GM12875 (cell line): ENCODE measurements at regions not wholly inside any gene's neighbourhood (a gene's known extent, or its start where the extent isn't known, plus 50 kb on each side); places are given as distances from the start of the nearest gene placed in this dataset.
"Not testable (repeated sequence)": the region's sequence is repeated elsewhere in the genome, so short reads cannot be mapped to it uniquely, and the experiment has no call there.

Experiments
- H3K4me3 ChIP-seq: one replicate; pipeline ENCODE4 v1.5.1; 2011; ENCODE audit warnings: low read depth, low read length, control low read depth
- TF ChIP-seq, protein P1 (sequence below): IDR thresholded peaks from 2 replicates; pipeline ENCODE4 v1.5.1; 2011; ENCODE audit warnings: low read depth, mild to moderate bottlenecking, control low read depth, inconsistent platforms, low read length, moderate library complexity, borderline replicate concordance; ENCODE audit not compliant: insufficient read depth

DNA sequence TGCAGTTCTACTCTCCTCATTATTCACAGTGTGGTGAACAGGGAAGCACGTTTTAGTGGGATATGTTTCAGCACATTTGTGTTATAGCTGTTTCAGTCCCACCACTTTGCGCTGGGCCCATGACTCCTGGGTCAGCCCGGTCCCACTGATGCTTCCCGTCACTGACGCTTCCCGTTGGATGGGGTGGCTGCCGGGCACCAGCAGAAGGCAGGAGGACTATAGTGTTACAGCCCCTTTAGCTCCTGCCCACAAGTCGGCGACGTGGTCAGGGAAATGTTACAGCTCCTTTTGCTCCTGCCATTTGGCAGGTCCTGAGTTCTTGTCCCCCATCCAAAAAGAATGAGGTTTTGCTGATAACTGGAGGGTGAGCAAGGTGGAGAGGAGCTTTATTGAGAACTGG, 732.2 kb downstream of the NR4A2 start:
- TF ChIP-seq, protein P1, sequence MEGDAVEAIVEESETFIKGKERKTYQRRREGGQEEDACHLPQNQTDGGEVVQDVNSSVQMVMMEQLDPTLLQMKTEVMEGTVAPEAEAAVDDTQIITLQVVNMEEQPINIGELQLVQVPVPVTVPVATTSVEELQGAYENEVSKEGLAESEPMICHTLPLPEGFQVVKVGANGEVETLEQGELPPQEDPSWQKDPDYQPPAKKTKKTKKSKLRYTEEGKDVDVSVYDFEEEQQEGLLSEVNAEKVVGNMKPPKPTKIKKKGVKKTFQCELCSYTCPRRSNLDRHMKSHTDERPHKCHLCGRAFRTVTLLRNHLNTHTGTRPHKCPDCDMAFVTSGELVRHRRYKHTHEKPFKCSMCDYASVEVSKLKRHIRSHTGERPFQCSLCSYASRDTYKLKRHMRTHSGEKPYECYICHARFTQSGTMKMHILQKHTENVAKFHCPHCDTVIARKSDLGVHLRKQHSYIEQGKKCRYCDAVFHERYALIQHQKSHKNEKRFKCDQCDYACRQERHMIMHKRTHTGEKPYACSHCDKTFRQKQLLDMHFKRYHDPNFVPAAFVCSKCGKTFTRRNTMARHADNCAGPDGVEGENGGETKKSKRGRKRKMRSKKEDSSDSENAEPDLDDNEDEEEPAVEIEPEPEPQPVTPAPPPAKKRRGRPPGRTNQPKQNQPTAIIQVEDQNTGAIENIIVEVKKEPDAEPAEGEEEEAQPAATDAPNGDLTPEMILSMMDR: no peak

DNA sequence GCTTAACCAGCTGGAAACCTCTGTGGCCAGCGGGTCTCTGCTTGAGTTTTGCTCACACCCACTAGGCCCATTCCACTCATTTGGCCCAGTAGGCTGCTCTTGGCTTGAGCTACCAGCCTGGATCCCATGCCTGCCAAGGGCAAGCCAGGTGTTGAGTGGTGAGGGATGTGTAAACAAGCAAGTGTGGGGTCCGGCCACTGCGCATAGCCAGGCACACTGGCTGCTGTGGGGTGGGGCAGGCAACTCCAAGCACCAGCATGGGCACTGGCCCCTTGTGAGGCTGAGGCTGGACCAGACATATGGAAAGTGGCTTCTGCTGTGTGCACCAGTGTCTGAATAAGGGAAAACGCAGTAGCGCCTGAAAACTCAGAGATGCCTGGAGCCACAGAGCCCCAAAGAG, 732.7 kb downstream of the NR4A2 start:
- no peak overlapping the region for H3K4me3 ChIP-seq
- TF ChIP-seq, protein P1: no peak

More for the DNA sequence above, 732.2 kb downstream of the NR4A2 start:
- no peak overlapping the region for H3K4me3 ChIP-seq

DNA sequence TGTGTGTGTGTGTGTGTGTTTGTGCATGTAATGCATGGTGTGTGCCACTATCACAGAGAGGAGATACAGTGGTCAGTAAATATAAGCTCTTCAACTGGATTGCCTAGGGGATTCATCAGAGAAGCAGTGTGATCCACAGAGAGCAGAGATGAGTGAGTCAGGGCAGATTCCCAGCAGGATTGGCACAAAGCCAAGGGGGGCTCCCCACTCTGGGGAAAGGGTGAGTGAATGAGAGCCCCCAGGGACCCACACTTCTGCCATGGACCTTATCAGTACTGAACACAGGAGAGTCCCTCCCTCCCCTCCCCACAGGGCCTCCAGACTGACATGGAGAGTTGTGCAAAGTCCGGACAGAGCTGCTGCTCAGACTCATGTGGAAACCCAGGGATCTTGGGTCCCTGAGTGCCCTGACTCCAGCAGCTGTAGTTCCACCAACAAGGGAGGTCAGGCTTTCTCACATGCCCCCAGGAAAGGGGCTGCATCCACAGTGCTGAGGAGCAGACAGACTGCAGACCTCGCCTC, 748.8 kb downstream of the NR4A2 start:
- H3K4me3 ChIP-seq: no peak overlapping the region
- TF ChIP-seq, protein P1: no peak

DNA sequence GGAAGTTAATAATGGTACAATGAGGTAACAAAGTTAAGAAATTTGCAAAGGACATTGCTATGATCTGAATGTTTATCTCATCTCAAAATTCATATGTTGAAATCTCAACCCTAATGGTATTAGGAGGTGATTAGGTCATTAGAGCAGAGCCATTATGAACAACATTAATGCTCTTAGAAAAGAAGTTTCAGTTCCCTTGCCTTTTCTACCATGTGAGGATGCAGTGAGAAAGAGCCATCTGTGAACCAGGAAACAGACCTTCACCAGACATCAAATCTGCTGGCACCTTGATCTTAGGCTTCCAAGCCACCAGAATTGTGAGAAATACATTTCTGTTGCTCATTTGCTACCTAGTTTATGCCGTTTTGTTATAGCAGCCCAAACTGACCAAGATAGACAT, 757.6 kb downstream of the NR4A2 start:
- TF ChIP-seq, protein P1: no peak

DNA sequence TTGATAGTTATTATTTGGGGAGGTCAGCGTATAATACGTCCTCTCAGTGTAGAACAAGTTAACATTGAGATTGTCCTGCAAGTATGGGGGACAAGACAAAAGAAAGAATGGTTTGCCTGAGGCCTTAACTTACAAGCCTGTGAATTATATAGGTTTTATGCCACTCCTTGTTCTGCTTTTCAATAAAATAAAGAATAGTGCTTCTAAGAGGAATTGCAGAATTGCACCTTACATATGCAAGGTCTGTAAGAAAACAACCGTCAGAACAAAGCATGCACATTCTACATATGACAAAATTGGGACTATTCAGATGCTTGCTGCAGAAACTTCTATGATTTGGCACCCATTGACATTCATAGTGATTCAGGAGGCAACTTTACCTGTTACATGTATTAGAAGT, 785.0 kb downstream of the NR4A2 start:
- no peak overlapping the region for H3K4me3 ChIP-seq
- TF ChIP-seq, protein P1: no peak

More for the DNA sequence above, 757.6 kb downstream of the NR4A2 start:
- H3K4me3 ChIP-seq: no peak overlapping the region

DNA sequence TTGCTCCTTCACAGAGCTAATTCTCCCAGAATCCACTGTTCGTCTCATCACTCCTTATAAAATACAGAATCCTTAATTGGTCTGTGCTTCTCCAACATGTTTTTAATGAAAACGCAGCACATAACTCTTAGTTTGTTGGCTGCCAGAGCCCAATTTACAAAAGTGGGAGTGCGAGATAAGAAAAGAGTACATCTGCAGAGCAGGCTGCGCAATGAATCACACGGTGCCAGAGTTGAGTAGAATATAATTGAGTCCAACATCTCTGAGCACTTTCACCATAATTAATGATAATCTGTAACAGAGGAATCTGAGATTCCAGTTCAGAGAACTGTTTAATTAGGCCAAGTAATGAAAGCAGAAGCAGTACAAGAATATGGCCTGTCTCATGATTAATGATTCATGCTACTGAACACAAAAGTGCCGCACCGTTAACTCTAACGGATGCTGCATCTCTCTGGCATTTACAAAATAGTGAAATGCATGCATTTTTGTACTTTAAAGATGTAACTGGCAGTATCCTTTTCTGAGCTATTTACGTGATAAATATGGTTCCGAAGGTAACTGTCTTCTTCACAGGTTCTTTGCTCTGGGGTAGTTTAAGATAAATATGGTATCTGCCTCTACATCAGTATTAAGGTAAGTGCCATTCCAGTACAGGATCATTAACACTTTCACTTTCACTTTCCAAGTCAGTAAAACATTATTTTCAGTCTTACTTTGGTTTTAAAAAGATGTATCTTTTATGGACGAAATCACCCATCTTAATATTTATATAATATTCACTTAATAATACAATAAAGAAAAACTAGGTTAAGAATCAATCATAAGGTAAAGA, 785.6 kb downstream of the NR4A2 start:
- H3K4me3 ChIP-seq: no peak overlapping the region
- TF ChIP-seq, protein P1: no peak

DNA sequence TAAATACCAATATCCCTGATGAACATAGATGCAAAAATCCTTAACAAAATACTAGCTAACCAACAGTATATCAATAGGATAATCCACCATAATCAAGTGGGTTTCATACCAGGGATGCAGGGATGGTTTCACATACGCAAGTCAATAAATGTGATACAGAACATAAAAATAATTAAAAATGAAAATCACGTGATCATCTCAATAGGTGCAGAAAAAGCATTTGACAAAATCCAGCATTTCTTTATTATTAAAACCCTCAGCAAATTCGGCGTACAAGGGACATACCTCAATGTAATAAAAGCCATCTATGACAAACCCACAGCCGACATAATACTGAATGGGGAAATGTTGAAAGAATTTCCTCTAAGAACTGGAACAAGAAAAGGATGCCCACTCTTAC, 793.5 kb downstream of the NR4A2 start:
- not testable (repeated sequence) for H3K4me3 ChIP-seq
